DOHH2 (cell line): ENCODE measurements at regions not wholly inside any gene's neighbourhood (a gene's known extent, or its start where the extent isn't known, plus 50 kb on each side); places are given as distances from the start of the nearest gene placed in this dataset.
"Not testable (repeated sequence)": the region's sequence is repeated elsewhere in the genome, so short reads cannot be mapped to it uniquely, and the experiment has no call there.

Source experiments
- CTCF ChIP-seq: fragments of 200-600 bp; sonication (generic); IDR thresholded peaks from one replicate; pipeline ENCODE4 v1.5.1; 2014; ENCODE audit warnings: antibody characterized with exemption, mild to moderate bottlenecking, low read depth, low read length; ENCODE audit not compliant: poor library complexity, severe bottlenecking
- EZH2phosphoT487 ChIP-seq: fragments of 200-600 bp; sonication (generic); IDR thresholded peaks from 2 replicates; pipeline ENCODE4 v1.6.1; 2017; ENCODE audit warnings: borderline replicate concordance, mild to moderate bottlenecking, antibody characterized with exemption, low read length, moderate library complexity, mixed read lengths

- TF ChIP-seq CTCF, EZH2phosphoT487: not testable (repeated sequence)
Measured at GRCh38 chr2:91463007-91463406, 2771.5 kb downstream of the RPIA start.
